Smooth muscle cell (in vitro differentiated cells): ENCODE measurements at regions not wholly inside any gene's neighbourhood (a gene's known extent, or its start where the extent isn't known, plus 50 kb on each side); places are given as distances from the start of the nearest gene placed in this dataset.

ENCODE experiments used
- DNase-seq: peaks from one replicate; lab custom pipeline; 2025; ENCODE audit not compliant: unreplicated experiment; lab: John Stamatoyannopoulos, UW
- H2AFZ ChIP-seq: fragments of 200-600 bp; sonication (generic); 2 replicates; pipeline ENCODE4 v1.6.0; 2016; ENCODE audit warnings: antibody characterized with exemption, low read depth, mild to moderate bottlenecking
- H3F3A ChIP-seq: fragments of 200-600 bp; sonication (generic); 2 replicates; pipeline ENCODE4 v1.6.0; 2017; ENCODE audit warnings: antibody characterized with exemption, low read depth
- H3K27ac ChIP-seq: fragments of 200-600 bp; sonication (generic); 2 replicates; pipeline ENCODE4 v1.5.1; 2016; ENCODE audit warnings: low read depth, mild to moderate bottlenecking
- H3K27me3 ChIP-seq: fragments of 200-600 bp; sonication (generic); 2 replicates; pipeline ENCODE4 v1.6.1; 2016; ENCODE audit warnings: low read depth, mild to moderate bottlenecking
- H3K36me3 ChIP-seq: fragments of 200-600 bp; sonication (generic); 2 replicates; pipeline ENCODE4 v1.5.1; 2016; ENCODE audit warnings: low read depth
- H3K4me1 ChIP-seq: fragments of 200-600 bp; sonication (generic); 2 replicates; pipeline ENCODE4 v1.5.1; 2016; ENCODE audit warnings: low read depth
- H3K4me2 ChIP-seq: fragments of 200-600 bp; sonication (generic); 2 replicates; pipeline ENCODE4 v1.6.0; 2016; ENCODE audit warnings: mild to moderate bottlenecking
- H3K4me3 ChIP-seq: fragments of 200-600 bp; sonication (generic); 2 replicates; pipeline ENCODE4 v1.5.1; 2016; ENCODE audit warnings: mild to moderate bottlenecking
- H3K79me2 ChIP-seq: fragments of 200-600 bp; sonication (generic); 2 replicates; pipeline ENCODE4 v1.6.0; 2016; ENCODE audit warnings: low read depth, mild to moderate bottlenecking
- H3K9ac ChIP-seq: fragments of 200-600 bp; sonication (generic); 2 replicates; pipeline ENCODE4 v1.6.0; 2016; ENCODE audit warnings: low read depth
- H3K9me3 ChIP-seq: fragments of 200-600 bp; sonication (generic); replicated peaks from 2 replicates; pipeline ENCODE4 v1.5.1; 2016; ENCODE audit warnings: low read depth
- H4K20me1 ChIP-seq: fragments of 200-600 bp; sonication (generic); 2 replicates; pipeline ENCODE4 v1.6.0; 2016; ENCODE audit warnings: low read depth
- WGBS: methylation state at CpG from one replicate; pipeline ENCODE4 v1.1.7; 2016; ENCODE audit warnings: low lambda C conversion rate; 5-methylcytosine and 5-hydroxymethylcytosine counted together
- TF ChIP-seq, protein P1 (sequence below): fragments of 200-600 bp; sonication (generic); IDR thresholded peaks from 2 replicates; pipeline ENCODE4 v1.5.1; 2017; ENCODE audit warnings: borderline replicate concordance, mild to moderate bottlenecking, antibody characterized with exemption; ENCODE audit not compliant: insufficient read depth, poor library complexity, severe bottlenecking

DNA sequence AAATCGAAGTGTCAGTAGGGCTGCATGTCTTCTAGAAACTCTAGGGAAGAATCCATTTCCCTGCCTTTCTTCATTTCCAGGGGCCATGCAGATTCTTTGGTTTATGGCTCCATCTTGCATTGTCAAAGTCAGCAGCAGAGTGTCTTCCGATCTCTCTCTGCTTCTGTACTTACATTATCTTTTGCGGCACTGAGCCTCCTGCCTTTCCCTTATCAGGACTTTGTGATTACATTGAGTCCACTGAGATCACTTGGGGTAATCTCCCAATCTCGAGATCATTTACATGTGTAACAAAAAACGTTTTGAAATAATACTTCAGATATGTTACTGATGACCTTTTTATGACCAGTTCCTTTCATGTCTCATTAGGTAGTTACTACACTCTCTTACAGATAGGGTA lies 695.9 kb downstream of the NSUN3 start:
- no peaks in the 10 kb centered on the region for H3F3A ChIP-seq
- H3K27me3 ChIP-seq: no peaks in the 10 kb centered on the region
- H3K79me2 ChIP-seq: no peaks in the 10 kb centered on the region
- 44% methylated on average over 5 of the region's 5 CpGs for WGBS
- H3K4me3 ChIP-seq: no peak overlapping the region
- DNase-seq: no peak
- H3K4me2 ChIP-seq: no peak overlapping the region
- no peaks in the 10 kb centered on the region for H3K4me1 ChIP-seq
- TF ChIP-seq, protein P1, sequence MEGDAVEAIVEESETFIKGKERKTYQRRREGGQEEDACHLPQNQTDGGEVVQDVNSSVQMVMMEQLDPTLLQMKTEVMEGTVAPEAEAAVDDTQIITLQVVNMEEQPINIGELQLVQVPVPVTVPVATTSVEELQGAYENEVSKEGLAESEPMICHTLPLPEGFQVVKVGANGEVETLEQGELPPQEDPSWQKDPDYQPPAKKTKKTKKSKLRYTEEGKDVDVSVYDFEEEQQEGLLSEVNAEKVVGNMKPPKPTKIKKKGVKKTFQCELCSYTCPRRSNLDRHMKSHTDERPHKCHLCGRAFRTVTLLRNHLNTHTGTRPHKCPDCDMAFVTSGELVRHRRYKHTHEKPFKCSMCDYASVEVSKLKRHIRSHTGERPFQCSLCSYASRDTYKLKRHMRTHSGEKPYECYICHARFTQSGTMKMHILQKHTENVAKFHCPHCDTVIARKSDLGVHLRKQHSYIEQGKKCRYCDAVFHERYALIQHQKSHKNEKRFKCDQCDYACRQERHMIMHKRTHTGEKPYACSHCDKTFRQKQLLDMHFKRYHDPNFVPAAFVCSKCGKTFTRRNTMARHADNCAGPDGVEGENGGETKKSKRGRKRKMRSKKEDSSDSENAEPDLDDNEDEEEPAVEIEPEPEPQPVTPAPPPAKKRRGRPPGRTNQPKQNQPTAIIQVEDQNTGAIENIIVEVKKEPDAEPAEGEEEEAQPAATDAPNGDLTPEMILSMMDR: no peak
- H2AFZ ChIP-seq: no peak overlapping the region
- H3K36me3 ChIP-seq: no peaks in the 10 kb centered on the region
- no peak overlapping the region for H3K27ac ChIP-seq
- H3K9ac ChIP-seq: no peak overlapping the region
- no peaks in the 10 kb centered on the region for H4K20me1 ChIP-seq
- no peaks in the 10 kb centered on the region for H3K9me3 ChIP-seq

DNA sequence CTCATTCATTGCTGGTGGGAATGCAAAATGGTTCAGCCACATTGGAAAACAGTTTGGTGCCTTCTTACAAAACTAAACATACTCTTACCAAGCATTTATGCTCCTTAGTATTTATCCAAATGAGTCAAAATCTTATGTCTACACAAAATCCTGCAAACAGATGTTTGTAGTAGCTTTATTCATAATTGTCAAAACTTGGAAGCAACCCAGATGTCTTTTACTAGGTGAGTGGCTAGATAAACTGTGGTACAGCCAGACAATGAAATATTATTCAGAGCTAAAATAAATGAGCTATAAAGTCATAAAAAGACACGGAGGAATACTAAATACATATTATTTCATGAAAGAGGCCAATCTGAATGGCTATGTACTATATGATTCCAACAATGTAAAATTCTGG lies 709.5 kb downstream of the NSUN3 start:
- Histone ChIP-seq H3K79me2 (no peaks in the 10 kb centered on the region), H3K4me3 (no peak overlapping the region), H3K4me2 (no peak overlapping the region), H3K27ac (no peak overlapping the region), H3K9me3 (no peaks in the 10 kb centered on the region), H3K9ac (no peak overlapping the region), H3F3A (no peaks in the 10 kb centered on the region), H3K4me1 (no peaks in the 10 kb centered on the region), H3K27me3 (no peaks in the 10 kb centered on the region), H4K20me1 (no peaks in the 10 kb centered on the region), H2AFZ (no peak overlapping the region), H3K36me3 (no peaks in the 10 kb centered on the region)
- DNase-seq: no peak
- WGBS: 88% methylated on average over 1 of the region's 1 CpG
- TF ChIP-seq, protein P1: no peak

- H3F3A ChIP-seq: no peaks in the 10 kb centered on the region
- no peaks in the 10 kb centered on the region for H3K79me2 ChIP-seq
- H3K9me3 ChIP-seq: no peaks in the 10 kb centered on the region
- WGBS: 83% methylated on average over 2 of the region's 2 CpGs
- H3K27ac ChIP-seq: no peak overlapping the region
- no peak overlapping the region for H2AFZ ChIP-seq
- H3K36me3 ChIP-seq: no peaks in the 10 kb centered on the region
- no peak overlapping the region for H3K4me2 ChIP-seq
- DNase-seq: no peak
- no peaks in the 10 kb centered on the region for H4K20me1 ChIP-seq
- H3K4me3 ChIP-seq: no peak overlapping the region
- TF ChIP-seq, protein P1: no peak
- H3K27me3 ChIP-seq: no peaks in the 10 kb centered on the region
- H3K4me1 ChIP-seq: no peaks in the 10 kb centered on the region
- H3K9ac ChIP-seq: no peak overlapping the region
Measured at GRCh38 chr3:94775746-94776145, 712.9 kb downstream of the NSUN3 start.

DNA sequence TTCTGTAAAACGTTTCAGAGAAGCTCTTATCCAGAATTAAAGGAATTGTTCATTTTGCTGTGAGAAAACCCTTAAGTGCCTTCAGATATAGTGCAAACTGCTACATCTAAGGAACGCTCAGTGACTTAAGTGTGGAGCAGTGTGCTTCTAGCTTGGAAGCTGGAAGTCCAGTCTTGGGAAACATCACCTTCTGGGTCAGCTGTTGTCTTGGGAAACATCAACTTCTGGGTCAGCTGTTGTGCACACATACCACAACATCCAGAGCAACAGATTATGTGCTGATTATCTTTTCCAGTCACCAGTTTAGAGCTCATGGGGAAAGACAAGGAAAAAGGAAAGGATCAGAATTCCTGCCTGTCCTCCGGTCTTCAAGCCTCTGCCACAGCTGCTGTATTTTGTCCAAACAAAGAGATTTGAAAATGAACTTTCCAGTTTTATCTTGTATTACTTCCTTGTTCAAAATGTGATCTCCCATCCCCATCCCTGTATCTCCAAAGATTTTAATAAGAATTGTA lies 713.6 kb downstream of the NSUN3 start:
- DNase-seq: no peak
- Histone ChIP-seq H3K27me3 (no peaks in the 10 kb centered on the region), H2AFZ (no peak overlapping the region), H4K20me1 (no peaks in the 10 kb centered on the region), H3K36me3 (no peaks in the 10 kb centered on the region), H3K9ac (no peak overlapping the region), H3K4me3 (no peak overlapping the region), H3K27ac (no peak overlapping the region), H3F3A (no peaks in the 10 kb centered on the region), H3K4me2 (no peak overlapping the region), H3K9me3 (no peaks in the 10 kb centered on the region), H3K4me1 (no peaks in the 10 kb centered on the region), H3K79me2 (no peaks in the 10 kb centered on the region)
- TF ChIP-seq, protein P1: no peak
- WGBS: 75% methylated on average over 3 of the region's 3 CpGs
